GM12878 (cell line): ENCODE measurements at regions not wholly inside any gene's neighbourhood (a gene's known extent, or its start where the extent isn't known, plus 50 kb on each side); places are given as distances from the start of the nearest gene placed in this dataset.

Experiments used
- ATAC-seq: fragments of 200-7000 bp; cut with Tn5 transposase; 3 replicates; pipeline ENCODE4 v1.9.1; 2020; ENCODE audit warnings: mild to moderate bottlenecking, moderate library complexity
- BruUV-seq: library from RNA; stranded (reverse); fragments of 400-500 nt; replicated peaks from 2 replicates; lab custom pipeline; 2021; lab: Mats Ljungman, UMichigan
- CTCF ChIA-PET: fragments of 300-600 bp; sonication (Branson Sonifier 250); formaldehyde crosslinking; extraction: SDS; loops from one replicate; lab custom pipeline; 2021; ENCODE audit warnings: inconsistent platforms; lab: Yijun Ruan, JAX
- POLR2A ChIA-PET: fragments of 350-600 bp; formaldehyde crosslinking; extraction: SDS; loops from one replicate; lab custom pipeline; 2021; ENCODE audit warnings: inconsistent platforms; lab: Charles Lee
- RAD21 ChIA-PET: fragments of 300-600 bp; sonication (Branson Sonifier 250); formaldehyde crosslinking; loops from one replicate; lab custom pipeline; 2023; ENCODE audit warnings: antibody characterized with exemption; ENCODE audit not compliant: unreplicated experiment; lab: Charles Lee
- SMC1A ChIA-PET: fragments of 300-600 bp; sonication (Branson Sonifier 250); formaldehyde crosslinking; loops from one replicate; lab custom pipeline; 2023; ENCODE audit not compliant: unreplicated experiment, uncharacterized antibody; lab: Charles Lee
- DNase-seq: peaks from one replicate; pipeline ENCODE4 v3.0.0-alpha.2; 2011; ENCODE audit warnings: low read depth, low spot score
- FAIRE-seq: peaks from 3 replicates; lab custom pipeline; 2011; peaks lifted over from hg19 to GRCh38; lab: Jason Lieb, UNC
- H2AFZ ChIP-seq: 2 replicates; pipeline ENCODE4 v1.6.0; 2011; ENCODE audit warnings: low read depth, low read length, control low read depth; ENCODE audit not compliant: control insufficient read depth
- H3K27ac ChIP-seq: 2 replicates; pipeline ENCODE4 v1.5.1; 2011; ENCODE audit warnings: control low read depth; ENCODE audit not compliant: control insufficient read depth, insufficient read depth
- H3K27me3 ChIP-seq, 2 experiments: replicated peaks in 1 of 2; 2 replicates each; pipeline versions ENCODE4 v1.6.0 to v1.6.1; 2011; ENCODE audit warnings: low read length in 1 of 2; ENCODE audit not compliant: control insufficient read depth in 2 of 2, insufficient read depth in 2 of 2
- H3K36me3 ChIP-seq, 2 experiments: 2 replicates each; pipeline ENCODE4 v1.5.1; 2011; ENCODE audit warnings: low read length in 1 of 2; ENCODE audit not compliant: control insufficient read depth in 2 of 2, insufficient read depth in 2 of 2
- H3K4me1 ChIP-seq: 2 replicates; pipeline ENCODE4 v1.6.1; 2011; ENCODE audit warnings: mild to moderate bottlenecking, low read length, moderate library complexity, mixed read lengths; ENCODE audit not compliant: control insufficient read depth, insufficient read depth
- H3K4me2 ChIP-seq: 2 replicates; pipeline ENCODE4 v1.6.0; 2011; ENCODE audit warnings: control low read depth; ENCODE audit not compliant: control insufficient read depth, insufficient read depth
- H3K4me3 ChIP-seq: fragments of 200-600 bp; sonication (generic); 2 replicates; pipeline ENCODE4 v1.5.1; 2016
- H3K79me2 ChIP-seq: 2 replicates; pipeline ENCODE4 v1.6.0; 2011; ENCODE audit warnings: low read length; ENCODE audit not compliant: control insufficient read depth, insufficient read depth
- H3K9ac ChIP-seq: 2 replicates; pipeline ENCODE4 v1.8.0; 2011; ENCODE audit warnings: low read length, control low read depth, mixed read lengths; ENCODE audit not compliant: control insufficient read depth, insufficient read depth
- H3K9me3 ChIP-seq: replicated peaks from 3 replicates; pipeline ENCODE4 v1.5.1; 2011; ENCODE audit warnings: mild to moderate bottlenecking, low read length; ENCODE audit not compliant: control insufficient read depth, insufficient read depth
- H4K20me1 ChIP-seq: 2 replicates; pipeline ENCODE4 v1.6.0; 2011; ENCODE audit not compliant: control insufficient read depth, insufficient read depth
- BCL11A ChIP-seq: IDR thresholded peaks from 2 replicates; pipeline ENCODE4 v1.6.1; 2011; ENCODE audit warnings: low read depth, low read length
- CEBPB ChIP-seq, 2 experiments: fragments of 150-350 bp in 1 of 2; IDR thresholded peaks; 2 replicates each; pipeline ENCODE4 v1.6.1; 2012 to 2014; ENCODE audit warnings: low read depth in 2 of 2, low read length in 2 of 2, borderline replicate concordance in 1 of 2, inconsistent platforms in 1 of 2
- CHD2 ChIP-seq: IDR thresholded peaks from 2 replicates; pipeline ENCODE4 v1.6.1; 2011; ENCODE audit warnings: low read depth, low read length, improper control_type of control experiment, borderline replicate concordance
- DPF2 ChIP-seq: fragments of 450-650 bp; IDR thresholded peaks from 2 replicates; pipeline ENCODE4 v1.6.1; 2017; ENCODE audit warnings: mild to moderate bottlenecking
- ESRRA ChIP-seq: IDR thresholded peaks from 2 replicates; pipeline ENCODE4 v1.6.1; 2012; ENCODE audit warnings: mild to moderate bottlenecking, low read length, improper control_type of control experiment
- HDGF ChIP-seq: fragments of 450-650 bp; IDR thresholded peaks from 2 replicates; pipeline ENCODE4 v1.6.1; 2016; ENCODE audit warnings: antibody characterized with exemption
- JUND ChIP-seq: IDR thresholded peaks from 2 replicates; pipeline ENCODE4 v1.6.1; 2012; ENCODE audit warnings: low read depth, mild to moderate bottlenecking, low read length, improper control_type of control experiment, moderate library complexity
- PAX5 ChIP-seq: IDR thresholded peaks from 2 replicates; pipeline ENCODE4 v1.6.1; 2011; ENCODE audit warnings: low read depth, low read length, borderline replicate concordance
- POLR2AphosphoS5 ChIP-seq: IDR thresholded peaks from 2 replicates; pipeline ENCODE4 v1.6.1; 2011; ENCODE audit warnings: mild to moderate bottlenecking, low read length, inconsistent platforms
- RCOR1 ChIP-seq: conservative IDR thresholded peaks from 2 replicates; pipeline ENCODE4 v1.6.1; 2012; ENCODE audit warnings: low read depth, low read length, improper control_type of control experiment
- SIX5 ChIP-seq: IDR thresholded peaks from 2 replicates; pipeline ENCODE4 v1.6.1; 2011; ENCODE audit warnings: mild to moderate bottlenecking, low read depth, low read length, moderate library complexity; ENCODE audit not compliant: severe bottlenecking
- SMAD5 ChIP-seq: IDR thresholded peaks from 2 replicates; pipeline ENCODE4 v1.6.1; 2016; ENCODE audit warnings: antibody characterized with exemption, low read depth
- TCF7 ChIP-seq: IDR thresholded peaks from 2 replicates; pipeline ENCODE4 v1.6.1; 2014; ENCODE audit warnings: antibody characterized with exemption, borderline replicate concordance
- ZZZ3 ChIP-seq: IDR thresholded peaks from 2 replicates; pipeline ENCODE4 v1.6.1; 2011; ENCODE audit warnings: low read depth; ENCODE audit not compliant: control insufficient read depth, insufficient read length
- WGBS: methylation state at CpG from one replicate; pipeline ENCODE4 v1.1.6; 2016; ENCODE audit warnings: low lambda C conversion rate; ENCODE audit not compliant: insufficient replicate concordance, insufficient coverage; ENCODE audit errors: missing lambda C conversion rate; 5-methylcytosine and 5-hydroxymethylcytosine counted together
- in situ Hi-C: fragments of 300-500 bp; cut with MboI; formaldehyde crosslinking; loops from 9 replicates; pipeline ENCODE4 v1.14.3; 2018; ENCODE audit warnings: mixed read lengths
- intact Hi-C: fragments of 100-400 bp; cut with micrococcal nuclease; formaldehyde crosslinking; loops from one replicate; pipeline ENCODE4 v1.14.2; 2022; ENCODE audit not compliant: unreplicated experiment
- TF ChIP-seq, protein P1 (sequence below): IDR thresholded peaks from 2 replicates; pipeline ENCODE4 v1.6.1; 2011; ENCODE audit warnings: borderline replicate concordance, low read depth, mild to moderate bottlenecking, moderate library complexity, mixed read lengths, low read length; ENCODE audit not compliant: insufficient read depth; ENCODE audit errors: extremely low read length
- TF ChIP-seq, protein P2 (sequence below): IDR thresholded peaks from 2 replicates; pipeline ENCODE4 v1.6.1; 2012; ENCODE audit warnings: low read length, inconsistent platforms
- TF ChIP-seq, protein P3 (sequence below): IDR thresholded peaks from 2 replicates; pipeline ENCODE4 v1.6.1; 2011; ENCODE audit warnings: borderline replicate concordance, low read depth, mild to moderate bottlenecking, moderate library complexity, low read length; ENCODE audit not compliant: insufficient read depth, poor library complexity, severe bottlenecking
- TF ChIP-seq, protein P4 (sequence below): IDR thresholded peaks from 2 replicates; pipeline ENCODE4 v1.6.1; 2011; ENCODE audit warnings: low read depth, low read length, improper control_type of control experiment, borderline replicate concordance

DNA sequence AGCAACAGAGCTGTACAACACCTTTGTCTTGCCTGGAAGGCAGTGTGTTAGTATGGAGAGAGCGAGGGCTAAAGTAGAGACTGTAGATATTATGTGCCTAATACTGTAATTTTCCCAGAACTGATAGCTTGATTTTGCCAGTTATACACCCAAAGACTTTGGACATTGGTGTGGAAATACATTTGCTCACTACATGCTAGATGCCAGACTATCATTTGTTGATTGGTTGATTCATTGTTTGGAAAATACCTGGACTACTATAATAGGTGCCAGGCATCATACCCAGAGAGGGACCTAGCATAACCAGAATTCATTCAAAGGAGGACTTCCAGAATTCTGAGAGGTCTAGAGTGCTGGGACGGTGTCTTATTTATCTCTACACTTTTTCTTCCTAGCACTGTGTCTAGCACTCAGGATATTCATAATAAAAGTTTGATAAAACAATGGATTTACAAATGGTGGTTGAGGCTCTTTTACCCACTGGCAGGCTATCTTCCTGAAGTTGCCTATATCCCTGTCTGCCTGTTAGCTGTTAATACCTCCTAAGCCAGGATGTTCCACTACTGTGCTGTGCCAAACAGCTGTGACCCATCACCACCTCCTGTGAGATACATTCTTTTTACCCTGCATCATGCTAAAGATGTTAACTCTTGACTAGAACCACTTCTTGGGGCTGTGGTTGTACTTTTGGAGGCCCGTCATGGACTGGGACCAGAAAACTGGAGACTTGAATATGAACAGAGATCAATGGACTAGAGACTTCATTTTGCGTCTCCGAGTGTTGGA lies 72.2 kb upstream of the FUCA2 start (continued):
- TF ChIP-seq, protein P1, sequence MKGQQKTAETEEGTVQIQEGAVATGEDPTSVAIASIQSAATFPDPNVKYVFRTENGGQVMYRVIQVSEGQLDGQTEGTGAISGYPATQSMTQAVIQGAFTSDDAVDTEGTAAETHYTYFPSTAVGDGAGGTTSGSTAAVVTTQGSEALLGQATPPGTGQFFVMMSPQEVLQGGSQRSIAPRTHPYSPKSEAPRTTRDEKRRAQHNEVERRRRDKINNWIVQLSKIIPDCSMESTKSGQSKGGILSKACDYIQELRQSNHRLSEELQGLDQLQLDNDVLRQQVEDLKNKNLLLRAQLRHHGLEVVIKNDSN: no peak
- TF ChIP-seq, all 136 proteins: peak for 0

DNA sequence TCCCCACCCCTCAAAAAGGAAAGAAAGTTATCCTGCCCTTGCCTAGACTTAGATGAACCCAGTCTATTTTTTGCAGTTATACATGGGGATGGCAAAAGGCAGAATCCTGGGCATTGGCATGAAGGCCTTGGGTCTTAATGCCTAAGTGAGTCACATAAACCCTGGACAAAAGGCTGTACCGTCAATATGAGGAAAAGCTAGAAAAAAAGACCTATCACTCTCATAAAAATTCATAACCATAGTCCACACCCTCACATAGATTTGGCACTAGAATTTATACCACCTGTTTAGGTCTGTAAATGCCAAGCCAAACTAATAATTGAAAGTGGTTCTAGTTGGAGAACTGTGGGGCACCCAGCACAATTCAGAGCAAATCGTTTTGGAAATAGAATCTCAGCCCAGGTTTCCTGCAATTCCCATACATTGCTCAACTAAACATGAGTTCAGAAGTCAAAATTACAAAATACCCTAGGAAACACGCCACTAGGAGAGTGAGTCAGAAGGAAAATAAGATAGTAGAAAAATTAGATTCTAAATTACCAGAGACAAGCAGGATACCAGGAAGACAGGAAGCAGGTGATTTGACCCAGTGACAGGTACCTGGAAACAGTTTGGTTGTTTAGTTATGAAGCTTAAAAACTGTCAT lies 70.4 kb upstream of the FUCA2 start:
- no peak for DNase-seq
- ChIA-PET SMC1A (interaction anchor here (0.6 to 1.7 kb wide), 3 partner anchors 125 to 416 kb away, joined by 3 to 4 read pairs (median 3); no protein-coding TSS in a partner anchor), POLR2A (no interaction called here), RAD21 (no interaction called here)
- Histone ChIP-seq H3K4me2 (no peak overlapping the region), H3K79me2 (no peaks in the 10 kb centered on the region), H4K20me1 (no peaks in the 10 kb centered on the region), H3K27me3 (no peaks in the 10 kb centered on the region; a peak in 1 of 4 replicates), H3K4me3 (no peak overlapping the region)
- in situ Hi-C loops: no loop called here
- no TSS peak for BruUV-seq
- 44% methylated on average over 3 of the region's 3 CpGs for WGBS
- no peak for TF ChIP-seq ESRRA
- no peak for TF ChIP-seq JUND
- TF ChIP-seq SIX5: no peak
- TF ChIP-seq DPF2: no peak
- TF ChIP-seq, protein P2, sequence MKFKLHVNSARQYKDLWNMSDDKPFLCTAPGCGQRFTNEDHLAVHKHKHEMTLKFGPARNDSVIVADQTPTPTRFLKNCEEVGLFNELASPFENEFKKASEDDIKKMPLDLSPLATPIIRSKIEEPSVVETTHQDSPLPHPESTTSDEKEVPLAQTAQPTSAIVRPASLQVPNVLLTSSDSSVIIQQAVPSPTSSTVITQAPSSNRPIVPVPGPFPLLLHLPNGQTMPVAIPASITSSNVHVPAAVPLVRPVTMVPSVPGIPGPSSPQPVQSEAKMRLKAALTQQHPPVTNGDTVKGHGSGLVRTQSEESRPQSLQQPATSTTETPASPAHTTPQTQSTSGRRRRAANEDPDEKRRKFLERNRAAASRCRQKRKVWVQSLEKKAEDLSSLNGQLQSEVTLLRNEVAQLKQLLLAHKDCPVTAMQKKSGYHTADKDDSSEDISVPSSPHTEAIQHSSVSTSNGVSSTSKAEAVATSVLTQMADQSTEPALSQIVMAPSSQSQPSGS: no peak
- no peak for TF ChIP-seq POLR2AphosphoS5
- TF ChIP-seq PAX5: no peak
- no peak for TF ChIP-seq ZZZ3
- TF ChIP-seq RCOR1: no peak
- TF ChIP-seq TCF7: no peak
- TF ChIP-seq BCL11A: no peak
- TF ChIP-seq CEBPB (IDR thresholded peaks at IDR 0.05; ENCODE audit: borderline replicate concordance in 1 of 2, low read depth in 2 of 2, low read length in 2 of 2): no peak
- TF ChIP-seq, protein P3, sequence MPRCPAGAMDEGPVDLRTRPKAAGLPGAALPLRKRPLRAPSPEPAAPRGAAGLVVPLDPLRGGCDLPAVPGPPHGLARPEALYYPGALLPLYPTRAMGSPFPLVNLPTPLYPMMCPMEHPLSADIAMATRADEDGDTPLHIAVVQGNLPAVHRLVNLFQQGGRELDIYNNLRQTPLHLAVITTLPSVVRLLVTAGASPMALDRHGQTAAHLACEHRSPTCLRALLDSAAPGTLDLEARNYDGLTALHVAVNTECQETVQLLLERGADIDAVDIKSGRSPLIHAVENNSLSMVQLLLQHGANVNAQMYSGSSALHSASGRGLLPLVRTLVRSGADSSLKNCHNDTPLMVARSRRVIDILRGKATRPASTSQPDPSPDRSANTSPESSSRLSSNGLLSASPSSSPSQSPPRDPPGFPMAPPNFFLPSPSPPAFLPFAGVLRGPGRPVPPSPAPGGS: no peak
- TF ChIP-seq HDGF: no peak
- TF ChIP-seq SMAD5: no peak
- no peak for TF ChIP-seq CHD2
- TF ChIP-seq, protein P4, sequence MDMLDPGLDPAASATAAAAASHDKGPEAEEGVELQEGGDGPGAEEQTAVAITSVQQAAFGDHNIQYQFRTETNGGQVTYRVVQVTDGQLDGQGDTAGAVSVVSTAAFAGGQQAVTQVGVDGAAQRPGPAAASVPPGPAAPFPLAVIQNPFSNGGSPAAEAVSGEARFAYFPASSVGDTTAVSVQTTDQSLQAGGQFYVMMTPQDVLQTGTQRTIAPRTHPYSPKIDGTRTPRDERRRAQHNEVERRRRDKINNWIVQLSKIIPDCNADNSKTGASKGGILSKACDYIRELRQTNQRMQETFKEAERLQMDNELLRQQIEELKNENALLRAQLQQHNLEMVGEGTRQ: no peak
- TF ChIP-seq, all 136 proteins: peak for 0
- CTCF ChIA-PET: interaction anchor here (1.0 to 1.4 kb wide), 3 partner anchors 69 to 432 kb away, joined by 3 to 5 read pairs (median 4); no protein-coding TSS in a partner anchor
- intact Hi-C loops: no loop called here
- no peak overlapping the region for H2AFZ ChIP-seq
- H3K27ac ChIP-seq: no peak overlapping the region
- H3K9me3 ChIP-seq: no peaks in the 10 kb centered on the region
- no peak overlapping the region for H3K9ac ChIP-seq
- ATAC-seq (no peak), FAIRE-seq (no peak)
- no peaks in the 10 kb centered on the region for H3K36me3 ChIP-seq
- H3K4me1 ChIP-seq: no peaks in the 10 kb centered on the region
